ENCODE measurements at regions not wholly inside any gene's neighbourhood (a gene's known extent, or its start where the extent isn't known, plus 50 kb on each side); places are given as distances from the start of the nearest gene placed in this dataset.

- no peak for ATAC-seq
These were observed 60.3 kb upstream of the CFAP46 start for GRCh38 chr10:133002685-133003084.

- ATAC-seq, result no peak
These were observed 58.7 kb upstream of the CFAP46 start for GRCh38 chr10:133001114-133001513.

- ATAC-seq, result no peak
These were observed 58.3 kb upstream of the CFAP46 start for GRCh38 chr10:133000648-133001047.

GRCh38 chr10:132997517-132998265 is 55.3 kb upstream of the CFAP46 start:
- ATAC-seq, result peak; percentile 23

GRCh38 chr10:132996603-132997343 is 54.4 kb upstream of the CFAP46 start:
- no peak for ATAC-seq

DNA sequence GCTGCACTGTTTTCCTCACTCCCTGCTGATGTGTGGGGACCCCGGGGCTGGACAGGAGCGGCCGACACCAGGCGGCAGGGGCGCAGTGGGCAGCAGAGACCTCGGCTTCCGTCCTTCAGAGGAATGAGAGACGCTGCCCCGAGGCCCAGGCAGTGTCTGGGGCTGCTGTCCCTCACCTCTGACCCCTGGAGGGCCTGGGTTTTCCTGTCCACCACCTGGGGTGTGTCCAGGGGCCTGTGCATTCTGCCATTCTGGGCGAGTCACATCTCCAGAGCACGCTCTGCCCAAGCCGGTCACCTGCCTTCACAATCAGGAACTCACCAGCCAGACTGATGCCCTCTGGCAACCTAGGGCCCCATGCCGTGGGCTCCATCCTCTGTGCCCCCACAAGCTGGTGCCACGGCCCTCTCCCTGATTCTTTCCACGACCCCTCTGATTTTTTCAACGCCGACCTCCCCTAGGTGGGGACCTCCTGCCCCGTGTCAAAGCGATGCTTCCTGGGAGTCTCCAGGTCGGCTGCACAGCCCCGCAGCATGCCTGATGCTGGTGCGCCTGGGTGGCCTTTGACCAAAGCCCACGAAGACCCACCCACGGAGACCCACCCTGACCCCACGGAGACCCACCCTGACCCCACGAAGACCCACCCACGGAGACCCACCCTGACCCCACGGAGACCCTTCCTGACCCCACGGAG is 53.7 kb upstream of the CFAP46 start:
- no peak for ATAC-seq

GRCh38 chr10:132994811-132995210 is 52.4 kb upstream of the CFAP46 start:
- no peak for ATAC-seq

- ATAC-seq, result no peak
These were observed 51.9 kb upstream of the CFAP46 start for GRCh38 chr10:132994185-132994796.

- ATAC-seq, result peak; percentile 9
These were observed 51.2 kb upstream of the CFAP46 start for GRCh38 chr10:132993271-132994184.

- no peak for ATAC-seq
These were observed 50.3 kb upstream of the CFAP46 start for GRCh38 chr10:132992433-132993215.

Measured in esophagus mucosa (tissue), 1 donor.